ENCODE measurements at regions not wholly inside any gene's neighbourhood (a gene's known extent, or its start where the extent isn't known, plus 50 kb on each side); places are given as distances from the start of the nearest gene placed in this dataset.

DNA sequence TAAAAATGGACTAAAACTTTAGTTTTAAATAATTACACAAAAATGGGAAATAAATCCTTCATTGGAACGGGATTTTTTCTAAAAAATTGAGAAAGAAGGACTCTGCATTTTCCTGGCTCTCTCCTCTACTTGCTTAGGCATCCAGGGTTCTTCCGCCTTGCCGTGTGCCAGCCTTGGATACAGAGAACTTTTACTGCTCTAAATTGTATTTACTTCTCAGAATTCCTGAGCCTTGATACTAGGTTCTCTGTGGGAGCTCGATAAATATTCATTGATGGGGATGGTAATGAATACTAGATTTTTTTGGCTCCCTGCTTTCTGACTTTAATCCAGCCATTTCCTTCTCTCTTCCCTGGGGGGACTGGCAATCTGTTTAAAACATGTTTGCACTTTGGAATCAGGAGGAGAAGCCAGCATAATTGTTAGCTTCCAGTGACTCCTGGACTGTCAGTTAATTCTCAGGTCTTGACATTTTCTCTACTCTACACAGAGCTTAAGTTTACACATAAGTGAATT, 746.1 kb upstream of the LRRTM1 start:
- TF ChIP-seq, protein P1, sequence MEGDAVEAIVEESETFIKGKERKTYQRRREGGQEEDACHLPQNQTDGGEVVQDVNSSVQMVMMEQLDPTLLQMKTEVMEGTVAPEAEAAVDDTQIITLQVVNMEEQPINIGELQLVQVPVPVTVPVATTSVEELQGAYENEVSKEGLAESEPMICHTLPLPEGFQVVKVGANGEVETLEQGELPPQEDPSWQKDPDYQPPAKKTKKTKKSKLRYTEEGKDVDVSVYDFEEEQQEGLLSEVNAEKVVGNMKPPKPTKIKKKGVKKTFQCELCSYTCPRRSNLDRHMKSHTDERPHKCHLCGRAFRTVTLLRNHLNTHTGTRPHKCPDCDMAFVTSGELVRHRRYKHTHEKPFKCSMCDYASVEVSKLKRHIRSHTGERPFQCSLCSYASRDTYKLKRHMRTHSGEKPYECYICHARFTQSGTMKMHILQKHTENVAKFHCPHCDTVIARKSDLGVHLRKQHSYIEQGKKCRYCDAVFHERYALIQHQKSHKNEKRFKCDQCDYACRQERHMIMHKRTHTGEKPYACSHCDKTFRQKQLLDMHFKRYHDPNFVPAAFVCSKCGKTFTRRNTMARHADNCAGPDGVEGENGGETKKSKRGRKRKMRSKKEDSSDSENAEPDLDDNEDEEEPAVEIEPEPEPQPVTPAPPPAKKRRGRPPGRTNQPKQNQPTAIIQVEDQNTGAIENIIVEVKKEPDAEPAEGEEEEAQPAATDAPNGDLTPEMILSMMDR (IDR thresholded peaks at IDR 0.05) = no peak
- TF ChIP-seq POLR2A (IDR thresholded peaks at IDR 0.05) (no peak), EP300 (IDR thresholded peaks at IDR 0.05) (no peak), POLR2AphosphoS5 (IDR thresholded peaks at IDR 0.05) (no peak)

Measured in upper lobe of left lung (tissue), 4 donors.